ENCODE measurements at regions not wholly inside any gene's neighbourhood (a gene's known extent, or its start where the extent isn't known, plus 50 kb on each side); places are given as distances from the start of the nearest gene placed in this dataset.

DNA sequence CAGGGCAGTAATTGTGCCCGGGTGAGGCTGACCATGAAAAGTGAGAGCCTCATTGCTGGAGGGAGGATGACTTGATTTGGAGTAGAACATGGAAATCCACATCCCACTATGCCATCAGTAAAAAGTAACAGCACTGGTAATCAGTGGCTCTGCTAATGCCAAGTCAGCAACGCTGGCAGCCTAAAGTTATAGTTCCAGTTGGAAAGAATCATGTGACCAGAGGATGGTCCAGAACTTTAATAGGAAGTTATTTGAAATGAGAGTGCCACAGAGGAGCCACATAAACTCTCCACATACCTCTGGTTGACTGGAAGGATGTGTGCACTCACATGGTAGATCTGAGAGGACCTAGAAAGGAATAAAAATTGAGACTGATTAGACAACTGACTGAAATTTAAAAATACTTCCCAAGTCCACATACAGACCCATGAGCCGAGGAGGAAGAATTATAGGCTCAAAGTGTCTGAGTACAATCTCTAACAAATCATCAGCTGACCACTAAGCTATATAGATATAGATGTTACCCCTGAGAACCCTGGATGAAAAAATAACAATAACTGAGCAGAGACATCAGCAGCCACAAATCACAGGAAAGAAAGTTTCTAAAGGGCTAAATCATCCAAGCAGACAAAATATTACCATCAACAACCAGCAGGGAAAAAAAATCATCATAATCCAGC lies 346.8 kb downstream of the STK39 start:
- ATAC-seq (no peak), DNase-seq (ENCODE audit: missing footprints) (no peak)
- intact Hi-C loops (cut with DNase I) = no loop called here

DNA sequence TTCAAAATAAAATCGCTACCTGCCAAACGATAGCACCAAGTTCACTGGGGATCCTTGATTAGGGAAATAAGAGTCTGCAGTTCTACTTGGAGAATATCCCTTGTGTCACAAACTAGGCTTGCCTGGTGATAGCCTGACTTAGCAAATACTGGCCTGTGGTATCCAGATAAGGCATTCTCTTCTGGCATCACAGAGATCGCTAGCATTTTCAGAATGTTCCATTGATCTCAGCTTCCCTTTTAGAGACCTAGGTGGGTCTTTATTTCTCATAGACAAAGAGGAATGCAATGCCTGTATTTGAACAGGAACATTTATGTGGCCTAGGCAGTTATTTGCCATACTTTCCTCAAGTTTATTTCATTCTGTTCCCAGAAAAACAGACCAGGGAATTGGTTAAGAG lies 349.1 kb downstream of the STK39 start:
- ATAC-seq = no peak
- intact Hi-C loops (cut with DNase I) = no loop called here
- DNase-seq (ENCODE audit: missing footprints) = no peak

DNA sequence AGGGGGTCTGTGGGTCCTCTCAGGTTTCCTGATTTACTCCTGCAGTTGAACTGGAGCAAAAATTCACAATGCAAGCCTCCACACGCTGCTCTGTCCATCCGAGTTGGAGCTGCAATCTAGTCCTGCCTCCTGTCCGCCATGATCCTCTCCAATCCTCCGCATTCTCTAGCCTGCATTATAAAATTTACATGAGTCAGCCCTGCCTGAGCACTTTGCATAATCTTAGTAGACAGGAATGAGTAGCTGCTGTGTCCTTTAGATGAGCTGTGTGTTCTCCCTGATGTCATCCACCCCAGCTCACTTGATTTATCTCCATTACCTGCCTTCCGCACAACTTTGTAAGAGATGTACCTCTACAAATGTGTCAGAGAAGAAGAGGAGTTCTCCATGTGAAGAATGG lies 355.6 kb downstream of the STK39 start:
- intact Hi-C loops (cut with DNase I) = no loop called here
- DNase-seq (ENCODE audit: missing footprints) (no peak), ATAC-seq (no peak)

GRCh38 chr2:167890739-167891138 lies 356.7 kb downstream of the STK39 start:
- intact Hi-C loops (cut with DNase I) = no loop called here
- ATAC-seq (no peak), DNase-seq (ENCODE audit: missing footprints) (no peak)

- intact Hi-C loops (cut with DNase I) = no loop called here
- ATAC-seq (no peak), DNase-seq (ENCODE audit: missing footprints) (no peak)
These were observed 367.0 kb downstream of the STK39 start for GRCh38 chr2:167880415-167880814.

DNA sequence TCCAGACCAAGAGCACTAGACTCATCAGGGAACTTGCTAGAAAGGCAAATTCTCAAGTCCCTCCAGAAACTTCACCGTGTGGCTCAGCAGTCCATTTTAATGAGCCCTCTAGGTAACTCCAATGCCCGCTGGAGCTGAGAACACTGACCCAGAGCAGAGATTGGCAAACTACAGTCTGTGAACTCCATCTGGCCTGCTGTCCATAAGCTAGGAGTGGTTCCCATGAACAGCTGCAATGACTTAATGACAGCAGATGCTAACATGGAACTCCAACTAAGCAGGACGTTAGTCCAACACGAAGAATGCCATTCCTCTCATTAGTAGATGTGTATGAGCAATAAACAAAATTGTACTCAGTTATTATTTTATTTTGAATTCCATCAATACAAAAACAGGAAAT lies 371.9 kb downstream of the STK39 start:
- no peak for DNase-seq (ENCODE audit: missing footprints)
- ATAC-seq = no peak
- intact Hi-C loops (cut with DNase I) = no loop called here

DNA sequence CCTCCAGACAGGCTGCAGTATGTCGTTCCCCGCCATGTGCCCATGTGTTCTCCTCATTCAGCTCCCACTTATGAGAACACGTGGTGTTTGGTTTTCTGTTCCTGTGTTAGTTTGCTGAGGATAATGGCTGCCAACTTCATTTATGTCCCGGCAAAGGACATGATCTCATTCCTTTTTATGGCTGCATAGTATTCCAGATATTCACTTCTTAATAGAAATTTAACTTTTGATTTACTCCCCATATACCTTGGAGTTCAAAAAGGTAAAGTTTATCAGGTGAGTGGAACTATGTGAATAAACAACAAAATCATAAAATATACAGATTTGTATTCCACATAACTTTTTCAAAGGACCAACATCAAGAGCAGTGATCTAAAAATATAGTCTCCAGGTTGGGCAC lies 372.6 kb downstream of the STK39 start:
- intact Hi-C loops (cut with DNase I) = no loop called here
- ATAC-seq (no peak), DNase-seq (ENCODE audit: missing footprints) (no peak)

- no peak for DNase-seq (ENCODE audit: missing footprints)
- intact Hi-C loops (cut with DNase I) = no loop called here
- no peak for ATAC-seq
These were observed 376.1 kb downstream of the STK39 start for GRCh38 chr2:167871286-167871685.

DNA sequence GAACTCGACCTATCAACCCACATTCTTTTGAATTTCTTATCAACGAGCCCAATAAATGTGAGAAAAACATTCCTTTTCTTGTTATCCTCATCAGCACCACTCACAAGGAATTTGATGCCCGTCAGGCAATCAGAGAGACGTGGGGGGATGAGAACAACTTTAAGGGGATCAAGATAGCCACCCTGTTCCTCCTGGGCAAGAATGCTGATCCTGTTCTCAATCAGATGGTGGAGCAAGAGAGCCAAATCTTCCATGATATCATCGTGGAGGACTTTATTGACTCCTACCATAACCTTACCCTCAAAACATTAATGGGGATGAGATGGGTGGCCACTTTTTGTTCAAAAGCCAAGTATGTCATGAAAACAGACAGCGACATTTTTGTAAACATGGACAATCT lies 378.2 kb downstream of the STK39 start:
- ATAC-seq = no peak
- intact Hi-C loops (cut with DNase I) = no loop called here
- no peak for DNase-seq (ENCODE audit: missing footprints)

DNA sequence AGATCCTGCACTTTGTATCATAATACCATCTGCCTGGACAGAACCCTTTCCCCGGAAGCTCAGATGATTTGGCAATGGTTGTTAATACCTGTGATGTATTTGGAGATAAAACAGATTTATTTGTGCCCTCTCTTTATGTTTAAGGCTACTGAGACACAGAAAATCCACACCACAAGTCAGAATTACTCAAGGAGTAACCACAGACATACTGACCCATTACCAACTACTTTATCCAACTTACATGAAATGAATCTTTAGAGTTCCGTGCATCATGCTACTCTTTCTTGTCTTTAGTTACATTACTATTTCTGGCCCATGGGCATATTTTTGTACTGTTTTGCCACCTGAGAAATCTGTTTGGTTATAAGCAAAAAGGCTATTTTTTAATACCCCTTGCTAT lies 384.0 kb downstream of the STK39 start:
- intact Hi-C loops (cut with DNase I) = no loop called here
- ATAC-seq (no peak), DNase-seq (ENCODE audit: missing footprints) (no peak)

- DNase-seq (ENCODE audit: missing footprints) = no peak
- intact Hi-C loops (cut with DNase I) = no loop called here
- no peak for ATAC-seq
These were observed 384.6 kb downstream of the STK39 start for GRCh38 chr2:167862782-167863181.

- no peak for ATAC-seq
- intact Hi-C loops (cut with DNase I) = no loop called here
These were observed 385.1 kb downstream of the STK39 start for GRCh38 chr2:167862296-167862695.

GRCh38 chr2:167861574-167862193 lies 385.7 kb downstream of the STK39 start:
- intact Hi-C loops (cut with DNase I) = no loop called here
- no peak for ATAC-seq
- no peak for DNase-seq (ENCODE audit: missing footprints)

More at GRCh38 chr2:167862296-167862695, 385.1 kb downstream of the STK39 start:
- DNase-seq (ENCODE audit: missing footprints) = no peak

GRCh38 chr2:167860082-167860481 lies 387.3 kb downstream of the STK39 start:
- intact Hi-C loops (cut with DNase I) = no loop called here
- ATAC-seq (no peak), DNase-seq (ENCODE audit: missing footprints) (no peak)

GRCh38 chr2:167859676-167860075 lies 387.7 kb downstream of the STK39 start:
- DNase-seq (ENCODE audit: missing footprints) (no peak), ATAC-seq (no peak)
- intact Hi-C loops (cut with DNase I) = no loop called here

DNA sequence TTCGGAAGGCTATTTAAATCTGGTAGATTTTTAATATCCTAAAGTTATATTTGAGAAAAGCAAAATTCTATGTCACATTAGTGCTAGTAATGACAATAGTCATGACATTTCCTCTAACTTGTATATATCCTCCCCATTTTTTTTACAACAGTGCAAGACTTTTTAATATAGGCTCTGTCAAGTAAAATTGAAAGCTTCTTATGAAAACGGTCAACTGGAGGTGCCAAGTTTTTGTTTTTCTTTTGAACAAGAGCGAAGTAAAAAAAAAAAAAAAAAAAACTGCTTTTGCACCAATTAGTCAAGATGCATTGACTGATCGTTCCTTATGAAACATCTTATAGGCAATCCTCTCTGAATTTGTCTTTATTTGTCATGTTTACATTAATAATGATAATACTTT lies 389.3 kb downstream of the STK39 start:
- ATAC-seq = no peak
- no peak for DNase-seq (ENCODE audit: missing footprints)
- intact Hi-C loops (cut with DNase I) = no loop called here

- ATAC-seq (no peak), DNase-seq (ENCODE audit: missing footprints) (no peak)
- intact Hi-C loops (cut with DNase I) = no loop called here
These were observed 390.0 kb downstream of the STK39 start for GRCh38 chr2:167857416-167857815.

GRCh38 chr2:167856190-167856589 lies 391.2 kb downstream of the STK39 start:
- ATAC-seq (no peak), DNase-seq (ENCODE audit: missing footprints) (no peak)

GRCh38 chr2:167855211-167855610 lies 392.2 kb downstream of the STK39 start:
- intact Hi-C loops (cut with DNase I) = no loop called here
- no peak for ATAC-seq

More at GRCh38 chr2:167856190-167856589, 391.2 kb downstream of the STK39 start:
- intact Hi-C loops (cut with DNase I) = no loop called here

GRCh38 chr2:167853717-167854116 lies 393.7 kb downstream of the STK39 start:
- DNase-seq (ENCODE audit: missing footprints) (no peak), ATAC-seq (no peak)
- intact Hi-C loops (cut with DNase I) = no loop called here

More at GRCh38 chr2:167855211-167855610, 392.2 kb downstream of the STK39 start:
- DNase-seq (ENCODE audit: missing footprints) = no peak

- ATAC-seq = no peak
- no peak for DNase-seq (ENCODE audit: missing footprints)
- intact Hi-C loops (cut with DNase I) = no loop called here
These were observed 395.5 kb downstream of the STK39 start for GRCh38 chr2:167851876-167852275.
